ENCODE measurements at regions not wholly inside any gene's neighbourhood (a gene's known extent, or its start where the extent isn't known, plus 50 kb on each side); places are given as distances from the start of the nearest gene placed in this dataset.

GRCh38 chr3:8106921-8107320, 394.7 kb upstream of the LMCD1 start:
- TF ChIP-seq CTCF (IDR thresholded peaks at IDR 0.05; ENCODE audit: extremely low read depth in 1 of 2, insufficient read depth in 1 of 2, low read depth in 1 of 2, low read length in 2 of 2): no peak
- no peak for TF ChIP-seq MYC (IDR thresholded peaks at IDR 0.05; ENCODE audit: low read depth, low read length)
- TF ChIP-seq EZH2 (IDR thresholded peaks at IDR 0.05; ENCODE audit: borderline replicate concordance, low read depth, low read length, severe bottlenecking): no peak
- no peak for TF ChIP-seq POLR2A (IDR thresholded peaks at IDR 0.05; ENCODE audit: low read depth, low read length)
- no peak for TF ChIP-seq POLR2AphosphoS5 (IDR thresholded peaks at IDR 0.05; ENCODE audit: insufficient read depth, low read depth, low read length)
- TF ChIP-seq JUN (IDR thresholded peaks at IDR 0.05; ENCODE audit: borderline replicate concordance, insufficient read depth, insufficient read length, low read depth): no peak
- no peak for TF ChIP-seq MAX (IDR thresholded peaks at IDR 0.05; ENCODE audit: insufficient read depth, insufficient read length)
- TF ChIP-seq FOS (IDR thresholded peaks at IDR 0.05; ENCODE audit: borderline replicate concordance, insufficient read depth, low read length): no peak

Measured in endothelial cell of umbilical vein (primary cell).